ENCODE measurements at regions not wholly inside any gene's neighbourhood (a gene's known extent, or its start where the extent isn't known, plus 50 kb on each side); places are given as distances from the start of the nearest gene placed in this dataset.
A peak's percentile ranks its signal among the peaks of the same experiment; 100 is the strongest.

DNA sequence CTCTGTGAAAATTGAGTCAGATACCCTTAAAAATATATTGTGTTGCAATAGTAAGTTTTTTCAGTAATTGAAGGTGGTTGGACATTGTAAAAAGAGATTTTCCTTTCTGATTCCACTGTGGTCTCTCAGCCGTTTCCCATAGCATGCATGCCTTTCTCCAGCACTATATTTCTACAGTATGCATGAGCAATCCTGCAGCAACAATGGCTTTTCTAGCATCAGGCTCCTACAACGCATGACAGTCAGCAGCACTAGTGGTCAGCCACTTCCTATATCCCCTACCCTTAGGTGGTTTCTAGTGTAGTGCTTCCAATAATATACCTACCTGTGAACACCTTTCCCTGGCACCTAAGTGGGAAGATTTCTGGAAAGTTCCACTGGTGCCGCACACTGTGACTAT lies 55.4 kb upstream of the SNRPN start:
- peak overlapping the region; percentile 15 for H3K18ac ChIP-seq (ENCODE audit: insufficient read length, low read depth, low read length)
- no peaks in the 10 kb centered on the region for H4K20me1 ChIP-seq (ENCODE audit: control insufficient read depth, insufficient read depth, insufficient read length)
- no peak for DNase-seq
- no peak overlapping the region for H3K23ac ChIP-seq (ENCODE audit: insufficient read length, low read depth, low read length)
- H3K4me2 ChIP-seq (ENCODE audit: insufficient read depth, insufficient read length, low read length), result no peak overlapping the region
- no CpG with 5 or more reads among the region's 3 CpGs for WGBS (ENCODE audit: extremely low coverage, insufficient read length, low lambda C conversion rate)
- Mint-ChIP-seq H3K27ac (peak overlapping the region; percentile 71 to 98 (median 94)), H3K4me1 (peaks cover 29 to 35% of the 10 kb centered on the region in 2 experiments), H3K9me3 (peaks cover 79 to 85% of the 10 kb centered on the region in 2 experiments), H3K4me3 (0 out of 5 replicates have a peak overlapping the region, but pooled peaks of 1 of the 2 experiments have one; percentile 13), H3K36me3 (ENCODE audit: insufficient read depth in 1 of 3, low read depth in 3 of 3) (peaks cover 8 to 28% (median 16%) of the 10 kb centered on the region in 3 experiments; a peak in 6 of 7 replicates), H3K27me3 (ENCODE audit: low read depth) (no peaks in the 10 kb centered on the region; the same call in none of the 2 replicates)
- H3K79me1 ChIP-seq (ENCODE audit: insufficient read depth, low read depth, low read length, poor library complexity, severe bottlenecking), result no peaks in the 10 kb centered on the region
- no peaks in the 10 kb centered on the region for H3K27me3 ChIP-seq (ENCODE audit: insufficient read depth, low read length)
- H3K79me2 ChIP-seq (ENCODE audit: insufficient read depth, low read length), result no peaks in the 10 kb centered on the region
- H3T11ph ChIP-seq (ENCODE audit: low read length), result no peak overlapping the region
- H3K9ac ChIP-seq (ENCODE audit: extremely low read depth, insufficient read length, low read length), result no peak overlapping the region
- H2BK12ac ChIP-seq (ENCODE audit: insufficient read length, low read depth, low read length), result peak overlapping the region; percentile 38
- no peak overlapping the region for H4K8ac ChIP-seq (replicated peaks; ENCODE audit: insufficient read length, low read depth, low read length)
- H2AFZ ChIP-seq (ENCODE audit: low read length), result no peak overlapping the region
- H2BK15ac ChIP-seq (ENCODE audit: low read depth, low read length), result no peak overlapping the region
- H2BK20ac ChIP-seq (ENCODE audit: low read depth, low read length, poor library complexity, severe bottlenecking), result no peak overlapping the region
- H3K27ac ChIP-seq (ENCODE audit: insufficient read length, low read depth, low read length), result peak overlapping the region; percentile 92
- H4K5ac ChIP-seq (ENCODE audit: insufficient read length, low read depth, low read length), result peak overlapping the region; percentile 68
- H3K14ac ChIP-seq (ENCODE audit: insufficient read depth, low read length), result no peak overlapping the region
- peaks cover 30% of the 10 kb centered on the region for H3K9me3 ChIP-seq (ENCODE audit: control insufficient read depth, low read depth, low read length)
- no peak overlapping the region for H2BK120ac ChIP-seq (ENCODE audit: low read depth, low read length, poor library complexity, severe bottlenecking)
- no peaks in the 10 kb centered on the region for H3K23me2 ChIP-seq (ENCODE audit: insufficient read length, low read depth, low read length, poor library complexity, severe bottlenecking)
- no peak overlapping the region for H3K4ac ChIP-seq (ENCODE audit: low read depth, low read length)
- H3K56ac ChIP-seq (ENCODE audit: insufficient read length, low read depth, low read length), result no peak overlapping the region
- TF ChIP-seq CTCF (conservative IDR thresholded peaks at IDR 0.05), result no peak
- peak overlapping the region; percentile 38 for H4K91ac ChIP-seq (ENCODE audit: insufficient read length, low read depth, low read length)
- H3K4me1 ChIP-seq (ENCODE audit: insufficient read depth, low read length), result peaks cover 3% of the 10 kb centered on the region
- H2BK5ac ChIP-seq (ENCODE audit: insufficient read length, low read length), result no peak overlapping the region
- H2AK5ac ChIP-seq (ENCODE audit: insufficient read length, low read length), result peak overlapping the region; percentile 70

All from H9 (cell line).